ENCODE measurements at regions not wholly inside any gene's neighbourhood (a gene's known extent, or its start where the extent isn't known, plus 50 kb on each side); places are given as distances from the start of the nearest gene placed in this dataset.
A peak's percentile ranks its signal among the peaks of the same experiment; 100 is the strongest.

GRCh38 chr12:18955594-18955993 lies 173.9 kb upstream of the PLEKHA5 start:
- DNase-seq (ENCODE audit: low read depth in 3 of 3, low spot score in 2 of 3) = no peak

- peak in 1 of 3 donors; percentile 7 for DNase-seq (ENCODE audit: low read depth in 3 of 3, low spot score in 2 of 3)
These were observed 164.3 kb upstream of the PLEKHA5 start for GRCh38 chr12:18965203-18965602.

GRCh38 chr12:18966954-18967353 lies 162.6 kb upstream of the PLEKHA5 start:
- no peak for DNase-seq (ENCODE audit: low read depth in 3 of 3, low spot score in 2 of 3)

GRCh38 chr12:18967814-18968213 lies 161.7 kb upstream of the PLEKHA5 start:
- DNase-seq (ENCODE audit: low read depth in 3 of 3, low spot score in 2 of 3) = no peak

- no peak for DNase-seq (ENCODE audit: low read depth in 3 of 3, low spot score in 2 of 3)
These were observed 160.0 kb upstream of the PLEKHA5 start for GRCh38 chr12:18969512-18969911.

GRCh38 chr12:18970603-18971002 lies 158.9 kb upstream of the PLEKHA5 start:
- DNase-seq (ENCODE audit: low read depth in 3 of 3, low spot score in 2 of 3) = no peak

- DNase-seq (ENCODE audit: low read depth in 3 of 3, low spot score in 2 of 3) = no peak
These were observed 157.6 kb upstream of the PLEKHA5 start for GRCh38 chr12:18971932-18972331.

GRCh38 chr12:18975933-18976332 lies 153.6 kb upstream of the PLEKHA5 start:
- no peak for DNase-seq (ENCODE audit: low read depth in 3 of 3, low spot score in 2 of 3)

- no peak for DNase-seq (ENCODE audit: low read depth in 3 of 3, low spot score in 2 of 3)
These were observed 150.0 kb upstream of the PLEKHA5 start for GRCh38 chr12:18979401-18980126.

GRCh38 chr12:18981732-18982131 lies 147.8 kb upstream of the PLEKHA5 start:
- DNase-seq (ENCODE audit: low read depth in 3 of 3, low spot score in 2 of 3) = no peak

- no peak for DNase-seq (ENCODE audit: low read depth in 3 of 3, low spot score in 2 of 3)
These were observed 147.1 kb upstream of the PLEKHA5 start for GRCh38 chr12:18982226-18982949.

- no peak for DNase-seq (ENCODE audit: low read depth in 3 of 3, low spot score in 2 of 3)
These were observed 145.7 kb upstream of the PLEKHA5 start for GRCh38 chr12:18983854-18984253.

- no peak for DNase-seq (ENCODE audit: low read depth in 3 of 3, low spot score in 2 of 3)
These were observed 138.7 kb upstream of the PLEKHA5 start for GRCh38 chr12:18990856-18991255.

- no peak for DNase-seq (ENCODE audit: low read depth in 3 of 3, low spot score in 2 of 3)
These were observed 137.2 kb upstream of the PLEKHA5 start for GRCh38 chr12:18992336-18992735.

- DNase-seq (ENCODE audit: low read depth in 3 of 3, low spot score in 2 of 3) = no peak
These were observed 130.9 kb upstream of the PLEKHA5 start for GRCh38 chr12:18998343-18999261.

- no peak for DNase-seq (ENCODE audit: low read depth in 3 of 3, low spot score in 2 of 3)
These were observed 128.7 kb upstream of the PLEKHA5 start for GRCh38 chr12:19000836-19001235.

GRCh38 chr12:19002216-19002615 lies 127.3 kb upstream of the PLEKHA5 start:
- no peak for DNase-seq (ENCODE audit: low read depth in 3 of 3, low spot score in 2 of 3)

GRCh38 chr12:19003141-19003540 lies 126.4 kb upstream of the PLEKHA5 start:
- no peak for DNase-seq (ENCODE audit: low read depth in 3 of 3, low spot score in 2 of 3)

GRCh38 chr12:19003987-19004619 lies 125.4 kb upstream of the PLEKHA5 start:
- no peak for DNase-seq (ENCODE audit: low read depth in 3 of 3, low spot score in 2 of 3)

- no peak for DNase-seq (ENCODE audit: low read depth in 3 of 3, low spot score in 2 of 3)
These were observed 124.2 kb upstream of the PLEKHA5 start for GRCh38 chr12:19005257-19005801.

Measured in right renal cortex interstitium (tissue), 3 donors.